ENCODE measurements at regions not wholly inside any gene's neighbourhood (a gene's known extent, or its start where the extent isn't known, plus 50 kb on each side); places are given as distances from the start of the nearest gene placed in this dataset.

- no peak overlapping the region for H3K4me3 ChIP-seq (ENCODE audit: insufficient read depth, low read depth, low read length)
- no peaks in the 10 kb centered on the region for H3K27me3 ChIP-seq (ENCODE audit: control insufficient read depth, insufficient read depth, low read length)
- H3K36me3 ChIP-seq (replicated peaks; ENCODE audit: control insufficient read depth, insufficient read depth, low read length), result no peaks in the 10 kb centered on the region
- DNase-seq, result no peak
Observed at GRCh38 chr1:212495766-212496494, 63.2 kb downstream of the NENF start.

GRCh38 chr1:212496682-212497081, 64.0 kb downstream of the NENF start:
- Histone ChIP-seq H3K27me3 (ENCODE audit: control insufficient read depth, insufficient read depth, low read length) (no peaks in the 10 kb centered on the region), H3K4me3 (ENCODE audit: insufficient read depth, low read depth, low read length) (no peak overlapping the region), H3K36me3 (replicated peaks; ENCODE audit: control insufficient read depth, insufficient read depth, low read length) (no peaks in the 10 kb centered on the region)
- no peak for DNase-seq

- H3K27me3 ChIP-seq (ENCODE audit: control insufficient read depth, insufficient read depth, low read length), result no peaks in the 10 kb centered on the region
- no peak overlapping the region for H3K4me3 ChIP-seq (ENCODE audit: insufficient read depth, low read depth, low read length)
- no peak for DNase-seq
- H3K36me3 ChIP-seq (replicated peaks; ENCODE audit: control insufficient read depth, insufficient read depth, low read length), result no peaks in the 10 kb centered on the region
Observed at GRCh38 chr1:212497553-212497952, 64.8 kb downstream of the NENF start.

GRCh38 chr1:212498283-212499040, 65.7 kb downstream of the NENF start:
- Histone ChIP-seq H3K27me3 (ENCODE audit: control insufficient read depth, insufficient read depth, low read length) (no peaks in the 10 kb centered on the region), H3K36me3 (replicated peaks; ENCODE audit: control insufficient read depth, insufficient read depth, low read length) (no peaks in the 10 kb centered on the region), H3K4me3 (ENCODE audit: insufficient read depth, low read depth, low read length) (no peak overlapping the region)
- no peak for DNase-seq

GRCh38 chr1:212500351-212500750, 67.6 kb downstream of the NENF start:
- no peak for DNase-seq
- Histone ChIP-seq H3K36me3 (replicated peaks; ENCODE audit: control insufficient read depth, insufficient read depth, low read length) (no peaks in the 10 kb centered on the region), H3K27me3 (ENCODE audit: control insufficient read depth, insufficient read depth, low read length) (no peaks in the 10 kb centered on the region), H3K4me3 (ENCODE audit: insufficient read depth, low read depth, low read length) (no peak overlapping the region)

GRCh38 chr1:212500983-212501382, 68.3 kb downstream of the NENF start:
- no peaks in the 10 kb centered on the region for H3K36me3 ChIP-seq (replicated peaks; ENCODE audit: control insufficient read depth, insufficient read depth, low read length)
- no peak for DNase-seq

GRCh38 chr1:212503714-212504113, 71.0 kb downstream of the NENF start:
- no peak for DNase-seq
- no peak overlapping the region for H3K4me3 ChIP-seq (ENCODE audit: insufficient read depth, low read depth, low read length)
- H3K36me3 ChIP-seq (replicated peaks; ENCODE audit: control insufficient read depth, insufficient read depth, low read length), result no peaks in the 10 kb centered on the region
- H3K27me3 ChIP-seq (ENCODE audit: control insufficient read depth, insufficient read depth, low read length), result no peaks in the 10 kb centered on the region

More at GRCh38 chr1:212500983-212501382, 68.3 kb downstream of the NENF start:
- no peak overlapping the region for H3K4me3 ChIP-seq (ENCODE audit: insufficient read depth, low read depth, low read length)
- H3K27me3 ChIP-seq (ENCODE audit: control insufficient read depth, insufficient read depth, low read length), result no peaks in the 10 kb centered on the region

- no peak for DNase-seq
- H3K4me3 ChIP-seq (ENCODE audit: insufficient read depth, low read depth, low read length), result no peak overlapping the region
- H3K27me3 ChIP-seq (ENCODE audit: control insufficient read depth, insufficient read depth, low read length), result no peaks in the 10 kb centered on the region
- H3K36me3 ChIP-seq (replicated peaks; ENCODE audit: control insufficient read depth, insufficient read depth, low read length), result no peaks in the 10 kb centered on the region
Observed at GRCh38 chr1:212504171-212504803, 71.6 kb downstream of the NENF start.

- H3K27me3 ChIP-seq (ENCODE audit: control insufficient read depth, insufficient read depth, low read length), result no peaks in the 10 kb centered on the region
- H3K36me3 ChIP-seq (replicated peaks; ENCODE audit: control insufficient read depth, insufficient read depth, low read length), result no peaks in the 10 kb centered on the region
- no peak overlapping the region for H3K4me3 ChIP-seq (ENCODE audit: insufficient read depth, low read depth, low read length)
- peak; percentile 51 for DNase-seq
Observed at GRCh38 chr1:212506666-212507065, 73.9 kb downstream of the NENF start.

GRCh38 chr1:212507369-212507768, 74.6 kb downstream of the NENF start:
- no peak for DNase-seq
- no peaks in the 10 kb centered on the region for H3K36me3 ChIP-seq (replicated peaks; ENCODE audit: control insufficient read depth, insufficient read depth, low read length)
- 0 out of 2 replicates have a peak, but pooled peaks cover 2% of the 10 kb centered on the region for H3K27me3 ChIP-seq (ENCODE audit: control insufficient read depth, insufficient read depth, low read length)
- H3K4me3 ChIP-seq (ENCODE audit: insufficient read depth, low read depth, low read length), result no peak overlapping the region

GRCh38 chr1:212512816-212513559, 80.3 kb downstream of the NENF start:
- Histone ChIP-seq H3K27me3 (ENCODE audit: control insufficient read depth, insufficient read depth, low read length) (peaks cover 32% of the 10 kb centered on the region), H3K36me3 (replicated peaks; ENCODE audit: control insufficient read depth, insufficient read depth, low read length) (no peaks in the 10 kb centered on the region), H3K4me3 (ENCODE audit: insufficient read depth, low read depth, low read length) (no peak overlapping the region)
- no peak for DNase-seq

GRCh38 chr1:212513586-212513985, 80.9 kb downstream of the NENF start:
- Histone ChIP-seq H3K36me3 (replicated peaks; ENCODE audit: control insufficient read depth, insufficient read depth, low read length) (no peaks in the 10 kb centered on the region), H3K27me3 (ENCODE audit: control insufficient read depth, insufficient read depth, low read length) (peaks cover 32% of the 10 kb centered on the region), H3K4me3 (ENCODE audit: insufficient read depth, low read depth, low read length) (no peak overlapping the region)
- DNase-seq, result no peak

GRCh38 chr1:212514056-212514614, 81.4 kb downstream of the NENF start:
- no peaks in the 10 kb centered on the region for H3K36me3 ChIP-seq (replicated peaks; ENCODE audit: control insufficient read depth, insufficient read depth, low read length)
- peak overlapping the region; percentile 11; the same call in 1 of the 2 replicates for H3K4me3 ChIP-seq (ENCODE audit: insufficient read depth, low read depth, low read length)
- DNase-seq, result peak; percentile 74
- H3K27me3 ChIP-seq (ENCODE audit: control insufficient read depth, insufficient read depth, low read length), result peaks cover 32% of the 10 kb centered on the region

GRCh38 chr1:212514782-212515181, 82.1 kb downstream of the NENF start:
- DNase-seq, result peak; percentile 84
- Histone ChIP-seq H3K36me3 (replicated peaks; ENCODE audit: control insufficient read depth, insufficient read depth, low read length) (no peaks in the 10 kb centered on the region), H3K4me3 (ENCODE audit: insufficient read depth, low read depth, low read length) (peak overlapping the region; percentile 22), H3K27me3 (ENCODE audit: control insufficient read depth, insufficient read depth, low read length) (peaks cover 32% of the 10 kb centered on the region)
